Psoas muscle (tissue), 7 donors: ENCODE measurements at regions not wholly inside any gene's neighbourhood (a gene's known extent, or its start where the extent isn't known, plus 50 kb on each side); places are given as distances from the start of the nearest gene placed in this dataset.

ENCODE experiments used
- ATAC-seq, 4 donors: fragments of 200-7000 bp; cut with Tn5 transposase; one replicate each; pipeline ENCODE4 v1.9.1; 2020; ENCODE audit warnings: moderate library complexity in 3 of 4, mild to moderate bottlenecking in 2 of 4
- DNase-seq, 2 donors: peaks; one replicate each; pipeline ENCODE4 v3.0.0-alpha.2; 2020
- H3K27ac ChIP-seq: fragments of 200-600 bp; one replicate; pipeline ENCODE4 v1.8.0; 2022
- H3K27me3 ChIP-seq, 3 donors: fragments of 200-600 bp in 1 of 3; one replicate each; pipeline versions ENCODE4 v1.6.1 to v1.8.0; 2013 to 2022; ENCODE audit warnings: low read length in 2 of 3, mild to moderate bottlenecking in 2 of 3, moderate library complexity in 1 of 3; ENCODE audit not compliant: insufficient read depth in 3 of 3
- H3K36me3 ChIP-seq, 2 donors: fragments of 200-600 bp in 1 of 2; one replicate each; pipeline versions ENCODE4 v1.6.1 to v1.8.0; 2013 to 2022; ENCODE audit warnings: low read depth in 1 of 2, mild to moderate bottlenecking in 1 of 2, moderate library complexity in 1 of 2; ENCODE audit not compliant: insufficient read depth in 1 of 2
- H3K4me1 ChIP-seq: fragments of 200-600 bp; one replicate; pipeline ENCODE4 v1.8.0; 2022
- H3K4me3 ChIP-seq: fragments of 200-600 bp; one replicate; pipeline ENCODE4 v1.8.0; 2022; ENCODE audit warnings: mild to moderate bottlenecking
- H3K9me3 ChIP-seq: fragments of 200-600 bp; one replicate; pipeline ENCODE4 v1.8.0; 2022
- CTCF ChIP-seq: fragments of 200-600 bp; IDR thresholded peaks from one replicate; pipeline ENCODE4 v1.8.0; 2022; ENCODE audit warnings: antibody characterized with exemption
- WGBS, 3 donors: extraction: QIAGEN DNeasy Blood & Tissue Kit; methylation state at CpG; one replicate each; pipeline versions ENCODE4 v1.1.6 to v1.1.7; 2013; 5-methylcytosine and 5-hydroxymethylcytosine counted together
- intact Hi-C, 2 donors: fragments of 100-400 bp; cut with DNase I; formaldehyde crosslinking; loops; one replicate each; pipeline versions ENCODE4 v1.11.0 to v1.14.2; 2022
- donor health status: healthy with polysubstance abuse.
- donor health status: DM: no; HTN: no; CAD: no; lungs with moderate emphysema.
- donor health status: Bipolar disorder and iron deficiency.
- donor health status: healthy.
- donor health status: DM: yes; HTN: yes; CAD: no.
- donor health status: DM: no; HTN: no; CAD: no.
- donor health status: DM: yes; HTN: yes; CAD: no.

GRCh38 chr21:35178827-35179226, 129.7 kb upstream of the RUNX1 start:
- Histone ChIP-seq H3K4me3 (no peak overlapping the region), H3K9me3 (no peaks in the 10 kb centered on the region), H3K27me3 (no peaks in the 10 kb centered on the region), H3K4me1 (peaks cover 8% of the 10 kb centered on the region), H3K36me3 (no peaks in the 10 kb centered on the region), H3K27ac (no peak overlapping the region)
- WGBS, 3 donors, result 18 to 39% (median 21%) methylated on average over 1 of the region's 1 CpG
- intact Hi-C loops, result no loop called here
- no peak for TF ChIP-seq CTCF
- peak; percentile 66 to 93 (median 88) for ATAC-seq
- no peak for DNase-seq

GRCh38 chr21:35178098-35178497, 129.0 kb upstream of the RUNX1 start:
- 81 to 88% (median 85%) methylated on average over 4 of the region's 4 CpGs for WGBS, 3 donors
- no peak overlapping the region for H3K4me3 ChIP-seq
- ATAC-seq, result no peak
- no peak for DNase-seq
- no peaks in the 10 kb centered on the region for H3K27me3 ChIP-seq
- no peak for TF ChIP-seq CTCF
- H3K36me3 ChIP-seq, result no peaks in the 10 kb centered on the region
- intact Hi-C loops, result no loop called here
- H3K9me3 ChIP-seq, result no peaks in the 10 kb centered on the region
- H3K4me1 ChIP-seq, result peaks cover 8% of the 10 kb centered on the region
- no peak overlapping the region for H3K27ac ChIP-seq

- Histone ChIP-seq H3K4me3 (no peak overlapping the region), H3K27ac (no peak overlapping the region), H3K27me3 (no peaks in the 10 kb centered on the region), H3K9me3 (no peaks in the 10 kb centered on the region), H3K4me1 (no peaks in the 10 kb centered on the region), H3K36me3 (no peaks in the 10 kb centered on the region)
- 68 to 84% (median 79%) methylated on average over 2 of the region's 2 CpGs for WGBS, 3 donors
- intact Hi-C loops, result no loop called here
- no peak for ATAC-seq
- DNase-seq, result no peak
- TF ChIP-seq CTCF, result no peak
These were observed 123.1 kb upstream of the RUNX1 start for GRCh38 chr21:35172231-35172630.

GRCh38 chr21:35171385-35171784, 122.3 kb upstream of the RUNX1 start:
- intact Hi-C loops, result no loop called here
- no peaks in the 10 kb centered on the region for H3K27me3 ChIP-seq
- 65 to 88% (median 86%) methylated on average over 5 of the region's 5 CpGs for WGBS, 3 donors
- DNase-seq, result no peak
- no peak for TF ChIP-seq CTCF
- H3K9me3 ChIP-seq, result no peaks in the 10 kb centered on the region
- no peak overlapping the region for H3K27ac ChIP-seq
- no peaks in the 10 kb centered on the region for H3K36me3 ChIP-seq
- no peak overlapping the region for H3K4me3 ChIP-seq
- H3K4me1 ChIP-seq, result no peaks in the 10 kb centered on the region
- ATAC-seq, result no peak

- TF ChIP-seq CTCF, result no peak
- Histone ChIP-seq H3K4me1 (no peaks in the 10 kb centered on the region), H3K36me3 (no peaks in the 10 kb centered on the region), H3K27ac (no peak overlapping the region), H3K4me3 (no peak overlapping the region), H3K9me3 (no peaks in the 10 kb centered on the region), H3K27me3 (no peaks in the 10 kb centered on the region)
- WGBS, 3 donors, result 91 to 93% (median 92%) methylated on average over 4 of the region's 4 CpGs
- no peak for ATAC-seq
- no peak for DNase-seq
- intact Hi-C loops, result no loop called here
These were observed 121.7 kb upstream of the RUNX1 start for GRCh38 chr21:35170818-35171217.
